HCEC 1CT (cell line): ENCODE measurements at regions not wholly inside any gene's neighbourhood (a gene's known extent, or its start where the extent isn't known, plus 50 kb on each side); places are given as distances from the start of the nearest gene placed in this dataset.
"Not testable (repeated sequence)": the region's sequence is repeated elsewhere in the genome, so short reads cannot be mapped to it uniquely, and the experiment has no call there.

ENCODE experiments used
- DNase-seq: peaks from one replicate; pipeline ENCODE4 v3.0.0-alpha.2; 2017

DNA sequence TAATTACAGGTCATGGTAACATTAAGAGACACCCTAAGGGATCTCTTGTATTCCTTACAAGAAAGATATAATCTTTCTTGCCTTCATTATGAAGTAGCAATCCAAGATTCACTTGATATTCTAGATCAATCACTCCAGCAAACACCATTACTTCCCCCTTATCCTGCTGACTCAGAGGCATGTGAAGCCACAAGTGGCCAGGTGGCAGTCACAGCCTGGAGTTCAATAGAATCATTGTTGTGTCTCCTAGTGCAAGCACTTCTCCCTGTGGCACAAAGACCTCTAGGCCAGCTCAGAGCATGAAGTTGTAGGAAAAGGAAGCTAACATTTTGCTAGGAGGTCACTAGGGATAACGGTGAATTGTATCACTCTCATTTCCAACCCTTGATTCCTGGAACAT lies 864.3 kb upstream of the ATXN8OS start:
- DNase-seq = no peak

DNA sequence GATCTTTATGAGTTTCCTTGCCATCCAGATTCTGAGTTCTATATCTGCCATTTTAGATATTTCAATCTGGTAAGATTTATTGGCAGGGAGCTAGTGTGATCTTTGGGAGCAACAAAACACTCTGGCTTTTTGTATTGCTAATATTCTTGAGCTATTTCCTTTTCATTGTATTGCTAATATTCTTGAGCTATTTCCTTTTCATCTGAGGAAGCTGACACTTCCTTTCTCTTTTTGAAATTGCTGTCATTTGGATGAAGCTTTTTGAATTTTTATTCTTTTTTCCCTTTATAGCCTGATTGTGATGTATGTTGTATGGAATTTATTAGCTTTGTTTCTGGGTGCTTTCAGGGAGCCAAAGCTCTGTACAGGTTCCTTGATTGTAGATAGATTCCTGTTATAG lies 873.5 kb upstream of the ATXN8OS start:
- no peak for DNase-seq

DNA sequence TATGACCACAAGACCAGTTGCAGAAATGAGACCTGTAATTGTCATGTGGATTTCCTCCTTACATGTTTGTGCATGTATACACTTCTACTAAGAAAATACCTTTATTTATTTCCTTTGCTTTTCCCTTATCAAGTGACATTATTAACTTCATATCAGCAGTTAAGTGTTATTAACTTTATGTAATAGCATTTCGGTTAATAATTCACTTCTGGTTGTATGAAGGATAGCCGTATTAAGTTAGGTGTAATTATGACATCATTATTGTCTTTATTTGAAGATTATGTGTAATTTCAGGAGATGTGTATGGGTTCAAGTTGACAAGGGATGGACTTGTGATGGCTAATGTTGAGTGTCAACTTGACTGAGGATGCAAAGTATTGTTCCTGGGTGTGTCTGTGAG lies 881.2 kb upstream of the ATXN8OS start:
- no peak for DNase-seq

DNA sequence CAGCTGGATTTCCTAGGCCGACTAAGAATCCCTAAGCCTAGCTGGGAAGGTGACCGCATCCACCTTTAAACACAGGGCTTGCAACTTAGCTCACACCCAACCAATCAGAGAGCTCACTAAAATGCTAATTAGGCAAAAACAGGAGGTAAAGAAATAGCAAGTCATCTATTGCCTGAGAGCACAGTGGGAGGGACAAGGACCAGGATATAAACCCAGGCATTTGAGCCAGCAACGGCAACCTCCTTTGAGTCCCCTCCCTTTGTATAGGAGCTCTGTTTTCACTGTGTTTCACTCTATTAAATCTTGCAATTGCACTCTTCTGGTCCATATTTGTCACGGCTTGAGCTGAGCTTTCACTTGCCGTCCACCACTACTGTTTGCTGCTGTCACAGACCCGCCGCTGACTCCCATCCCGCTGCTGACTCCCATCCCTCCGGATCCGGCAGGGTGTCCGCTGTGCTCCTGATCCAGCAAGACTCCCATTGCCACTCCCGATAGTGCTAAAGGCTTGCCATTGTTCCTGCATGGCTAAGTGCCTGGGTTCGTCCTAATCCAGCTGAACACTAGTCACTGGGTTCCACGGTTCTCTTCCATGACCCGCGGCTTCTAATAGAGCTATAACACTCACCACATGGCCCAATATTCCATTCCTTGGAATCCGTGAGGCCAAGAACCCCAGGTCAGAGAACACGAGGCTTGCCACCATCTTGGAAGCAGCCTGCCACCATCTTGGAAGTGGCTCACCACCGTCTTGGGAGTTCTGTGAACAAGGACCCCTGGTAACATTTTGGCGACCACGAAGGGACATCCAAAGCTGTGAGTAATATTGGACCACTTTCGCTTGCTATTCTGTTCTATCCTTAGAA lies 885.8 kb upstream of the ATXN8OS start:
- not testable (repeated sequence) for DNase-seq

DNA sequence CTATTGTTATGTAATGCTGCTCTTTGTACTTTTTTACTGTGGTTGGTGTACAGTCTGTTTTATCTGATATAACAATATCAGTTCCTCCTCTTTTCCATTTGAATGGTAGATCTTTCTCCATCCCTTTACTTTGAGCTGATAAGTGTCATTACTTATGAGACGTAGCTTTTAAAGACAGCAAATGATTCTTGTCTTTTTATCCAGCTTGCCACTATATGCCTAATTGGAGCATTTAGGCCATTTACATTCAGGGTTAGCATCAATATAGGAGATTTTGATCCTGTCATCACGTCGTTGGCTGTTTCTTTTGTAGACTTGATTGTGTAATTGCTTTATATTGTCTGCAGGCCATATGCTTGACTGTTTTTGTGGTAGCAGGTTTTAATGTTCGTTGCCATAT lies 894.2 kb upstream of the ATXN8OS start:
- no peak for DNase-seq

DNA sequence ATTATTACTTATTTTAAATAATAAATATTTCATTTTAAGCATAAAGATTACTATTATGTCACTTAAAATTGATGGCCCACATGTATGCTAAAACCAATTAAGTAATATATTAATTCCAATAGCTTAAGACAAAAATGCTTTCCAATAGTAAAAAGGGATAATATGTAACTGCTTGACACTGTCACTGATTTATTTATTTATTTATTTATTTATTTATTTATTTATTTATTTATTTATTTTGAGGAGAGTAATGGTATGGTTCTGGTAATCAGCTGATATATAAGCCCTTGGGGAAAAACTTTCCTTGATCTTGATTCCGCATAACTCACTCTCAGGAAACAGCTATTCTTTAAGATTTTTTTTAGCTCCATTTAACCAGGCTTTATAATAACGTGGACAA lies 903.0 kb upstream of the ATXN8OS start:
- no peak for DNase-seq

DNA sequence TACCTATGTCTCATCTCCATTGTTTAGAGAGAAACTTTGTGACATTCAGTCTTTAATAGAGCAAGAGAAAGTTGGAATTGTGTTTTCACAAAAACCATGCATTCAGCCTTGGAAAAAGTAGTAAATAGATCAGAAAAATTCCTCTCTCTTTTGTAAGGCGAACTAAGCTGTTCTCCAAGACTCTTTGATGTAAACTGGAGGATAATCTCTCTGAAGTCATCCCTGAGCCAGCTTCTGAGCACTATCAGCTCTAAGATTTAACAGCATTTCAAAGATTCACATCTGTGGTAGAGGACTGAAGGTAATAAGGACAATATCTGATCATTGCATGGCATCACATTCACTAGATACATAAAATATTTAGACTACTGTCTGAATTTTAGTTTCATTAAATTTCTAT lies 904.6 kb upstream of the ATXN8OS start:
- no peak for DNase-seq

DNA sequence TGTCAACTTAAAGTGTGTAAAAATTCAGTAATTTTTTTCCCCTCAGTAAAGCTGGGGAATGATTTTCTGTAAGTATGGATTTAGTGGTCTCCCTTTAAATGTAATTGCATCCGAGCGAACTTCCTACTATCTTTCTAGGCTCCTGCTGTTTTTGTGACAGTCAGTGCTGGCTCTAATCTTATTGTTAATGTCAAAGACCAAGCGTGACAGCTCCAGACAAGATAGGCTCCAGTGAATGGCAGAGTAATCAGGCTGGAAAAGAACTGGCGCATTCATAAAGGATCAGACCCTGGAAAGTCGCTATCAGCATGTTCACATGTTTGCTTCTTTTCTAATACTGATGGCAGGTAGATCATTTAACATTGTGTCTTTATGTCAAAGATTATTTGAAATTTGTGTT lies 908.0 kb upstream of the ATXN8OS start:
- no peak for DNase-seq

DNA sequence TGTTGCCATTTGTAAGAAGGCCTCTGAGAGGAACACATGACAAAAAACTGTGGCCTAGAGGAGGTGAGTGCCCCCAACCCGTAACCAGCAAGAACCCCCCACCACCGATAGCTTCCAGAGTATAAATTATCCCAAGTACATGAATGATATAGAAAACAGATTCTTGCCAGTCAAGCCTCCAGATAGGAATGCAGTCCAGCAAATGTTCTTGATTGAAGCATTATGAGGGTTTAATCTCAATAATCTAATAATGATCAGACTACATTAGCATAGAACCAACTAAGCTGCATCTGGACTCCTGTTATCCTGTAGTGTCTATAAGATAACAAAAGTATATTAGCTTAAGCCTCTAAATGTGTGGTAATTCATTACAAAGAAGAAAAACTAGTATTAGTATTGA lies 908.9 kb upstream of the ATXN8OS start:
- no peak for DNase-seq

DNA sequence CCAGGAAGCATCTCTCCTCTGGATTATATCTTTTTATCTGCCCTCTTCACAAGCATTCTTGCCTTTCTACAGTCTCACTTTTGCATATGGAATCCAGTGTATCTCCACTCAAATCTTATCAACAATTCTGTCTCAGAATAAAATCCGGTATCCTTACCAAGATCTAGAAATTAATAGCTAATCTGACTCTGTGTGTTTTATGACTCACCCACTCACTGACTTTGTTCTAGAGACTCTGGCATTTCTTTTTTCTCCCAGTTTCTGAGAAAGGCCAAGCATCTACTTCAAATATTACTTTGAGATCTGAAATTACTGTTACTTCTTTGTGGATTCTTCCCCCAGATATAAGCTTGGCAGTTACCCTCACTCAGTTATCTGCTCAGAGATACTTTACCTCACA lies 913.5 kb upstream of the ATXN8OS start:
- no peak for DNase-seq

DNA sequence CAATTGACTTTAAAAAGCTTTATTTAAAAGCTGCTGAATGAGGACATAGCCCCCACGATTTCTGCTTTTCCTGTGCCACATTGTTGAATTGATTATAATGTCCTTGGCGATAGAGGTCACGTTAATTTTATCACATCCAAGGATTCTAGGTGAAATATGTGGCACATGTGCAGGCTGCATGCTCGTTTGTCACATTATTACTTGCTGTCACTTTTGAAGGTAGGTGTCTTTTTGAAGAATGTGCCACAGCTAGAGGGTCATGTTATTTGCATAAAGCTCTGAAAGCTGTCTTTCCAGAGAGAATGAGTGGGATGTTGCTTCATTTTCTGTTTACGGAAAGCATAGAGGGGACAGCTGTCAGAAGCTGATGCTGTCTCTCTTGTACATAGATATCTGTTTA lies 927.6 kb upstream of the ATXN8OS start:
- no peak for DNase-seq

DNA sequence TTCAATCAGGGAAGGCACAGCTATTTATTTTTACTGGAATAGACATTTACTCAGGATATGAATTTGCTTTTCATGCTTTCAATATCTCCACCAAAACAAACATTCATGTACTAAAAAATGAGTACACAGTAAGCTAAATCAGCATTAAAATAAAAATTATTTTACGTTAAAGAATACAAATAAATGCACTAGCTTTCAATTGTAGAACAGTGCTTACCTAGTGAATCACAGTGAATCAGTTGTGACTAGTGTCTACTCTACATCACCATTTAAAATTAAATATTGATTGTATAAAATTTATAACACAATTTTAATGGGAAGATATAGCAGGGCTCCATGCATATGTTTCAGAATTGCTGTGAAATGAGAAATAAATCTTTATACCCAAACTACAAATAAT lies 929.6 kb upstream of the ATXN8OS start:
- DNase-seq = no peak

DNA sequence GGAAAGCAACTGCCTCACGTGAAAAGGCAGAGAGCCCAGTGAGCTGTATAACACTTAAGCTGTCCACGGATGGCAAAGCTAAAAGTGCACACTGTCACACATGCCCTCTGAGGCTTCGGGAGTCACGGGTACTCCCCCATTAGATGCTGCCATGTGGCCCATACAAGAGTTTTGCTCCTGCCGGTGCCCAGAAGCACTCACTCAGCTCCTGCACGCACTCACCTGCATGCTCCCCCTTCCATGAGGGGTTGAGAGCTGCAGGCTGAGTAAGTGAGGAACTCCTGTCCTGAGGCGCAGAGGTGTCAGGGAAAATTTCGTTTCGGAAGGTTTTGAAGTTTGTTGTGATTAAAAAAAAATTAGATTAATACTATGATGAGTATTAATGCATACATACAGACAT lies 939.2 kb upstream of the ATXN8OS start:
- no peak for DNase-seq

DNA sequence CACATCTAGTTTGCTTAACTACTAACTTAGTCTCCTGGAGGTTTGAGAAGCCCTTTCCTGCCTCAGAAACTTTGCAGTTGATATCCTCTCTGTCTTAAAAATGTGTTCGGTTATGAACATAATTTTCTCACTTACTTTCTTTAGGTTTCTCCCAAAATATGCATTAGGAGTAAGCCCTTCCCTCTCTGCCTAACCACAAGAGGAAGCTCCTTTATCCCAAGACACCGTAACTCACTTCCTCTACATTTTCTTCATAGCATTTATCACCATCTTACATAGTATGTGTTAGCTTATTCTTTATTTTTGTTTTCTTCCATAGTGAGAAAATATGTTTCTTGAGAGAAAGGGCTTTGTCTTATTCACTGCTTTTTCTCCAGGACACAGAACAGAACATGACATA lies 952.5 kb upstream of the ATXN8OS start:
- no peak for DNase-seq

DNA sequence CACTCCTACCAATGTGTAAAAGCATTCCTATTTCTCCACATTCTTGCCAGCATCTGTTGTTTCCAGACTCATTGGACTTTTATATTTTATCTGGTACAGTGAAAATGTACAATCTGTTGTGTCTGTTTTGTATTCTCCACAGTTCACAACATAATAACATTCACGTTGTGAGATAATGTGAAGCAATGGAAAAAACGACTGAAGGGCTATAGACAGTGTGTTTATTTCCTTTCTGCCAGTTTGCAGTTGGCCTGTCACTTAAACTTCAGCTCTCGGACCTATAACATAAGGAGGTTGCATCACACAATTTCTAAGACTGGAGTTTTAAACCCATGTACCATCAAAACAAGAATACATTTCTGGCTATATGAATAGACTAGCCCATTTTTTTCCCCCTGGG lies 965.5 kb upstream of the ATXN8OS start:
- no peak for DNase-seq

DNA sequence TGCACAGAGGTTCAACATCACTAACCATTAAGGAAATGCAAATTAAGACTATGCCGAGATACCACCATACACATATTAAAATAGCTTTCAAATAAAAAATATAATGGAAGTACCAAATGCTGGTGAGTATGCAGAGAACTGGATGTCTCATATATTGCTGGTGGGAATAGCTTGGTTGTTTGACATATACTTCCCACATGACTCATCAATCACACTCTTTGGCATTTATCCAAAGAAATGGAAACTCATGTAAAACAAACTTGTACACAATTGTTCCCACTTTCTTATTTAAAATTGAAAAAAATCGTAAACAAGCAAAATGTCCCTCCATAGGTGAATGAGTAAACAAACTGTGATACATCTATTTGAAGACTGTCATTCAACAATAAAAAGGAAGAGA lies 982.6 kb upstream of the ATXN8OS start:
- DNase-seq = no peak

DNA sequence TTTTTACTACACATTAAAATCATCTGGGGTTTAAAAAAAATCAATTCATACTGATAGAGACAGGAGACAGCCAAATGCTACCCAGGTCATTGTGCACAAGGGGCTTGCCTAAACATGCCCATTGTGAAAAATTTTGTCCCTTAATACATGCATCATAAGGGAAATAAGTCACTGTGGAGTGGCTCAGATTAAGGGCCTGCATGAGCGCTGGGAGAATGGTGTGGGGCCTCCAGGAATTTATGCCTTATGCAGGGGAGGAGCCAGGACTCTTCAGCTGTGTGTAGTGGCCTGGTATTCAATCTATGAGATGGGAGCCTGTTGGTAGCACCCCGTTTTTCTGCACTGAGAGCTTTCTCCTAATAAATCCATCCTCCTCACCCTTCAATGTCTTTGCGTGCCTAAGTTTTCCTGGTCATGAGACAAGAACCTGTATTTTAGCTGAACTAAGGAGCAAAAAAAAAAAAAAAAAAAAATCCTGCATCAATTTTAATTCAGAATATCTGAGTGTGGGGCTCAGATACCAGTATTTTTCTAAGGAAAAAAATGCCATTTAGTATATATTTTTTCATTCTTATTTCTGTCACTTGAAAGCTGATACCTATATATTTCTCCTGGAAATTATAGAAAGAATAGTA lies 997.6 kb upstream of the ATXN8OS start:
- DNase-seq = no peak

DNA sequence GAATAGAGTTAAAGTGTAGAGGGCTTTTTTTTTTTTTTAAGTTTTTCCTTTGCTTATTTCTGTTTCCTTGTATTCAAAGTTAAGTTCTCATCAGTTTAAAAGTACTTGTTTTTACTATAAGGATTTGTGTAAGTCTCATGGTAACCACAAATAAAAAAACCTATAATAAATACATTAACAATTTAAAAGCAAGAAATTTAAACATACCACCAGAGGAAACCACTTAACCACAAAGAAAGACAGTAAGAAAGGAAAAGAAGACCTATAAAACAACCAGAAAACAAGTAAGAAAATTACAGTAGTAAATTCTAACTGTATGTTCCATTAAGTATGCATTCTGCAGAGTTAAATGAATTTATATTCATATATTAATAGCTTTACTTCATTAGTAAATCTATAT lies 999.1 kb upstream of the ATXN8OS start:
- no peak for DNase-seq

DNA sequence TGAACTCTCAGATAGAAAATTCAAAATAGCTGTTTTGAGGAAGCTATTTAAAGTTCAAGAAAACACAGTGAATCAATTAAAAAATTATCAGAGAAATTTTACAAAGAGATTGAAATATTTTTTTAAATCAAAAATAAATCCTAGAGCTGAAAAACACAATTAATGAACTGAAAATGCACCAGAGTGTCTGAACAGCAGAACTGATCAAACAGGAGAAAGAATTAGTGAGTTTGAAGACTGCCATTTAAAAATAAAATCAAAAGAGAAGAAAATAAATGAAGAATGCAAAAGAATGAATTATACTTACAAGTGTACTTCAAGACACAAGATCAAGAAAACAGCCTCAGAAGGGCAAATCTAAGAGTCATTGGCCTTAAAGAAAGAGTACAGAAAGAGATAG lies 1000.2 kb upstream of the ATXN8OS start:
- DNase-seq = no peak

DNA sequence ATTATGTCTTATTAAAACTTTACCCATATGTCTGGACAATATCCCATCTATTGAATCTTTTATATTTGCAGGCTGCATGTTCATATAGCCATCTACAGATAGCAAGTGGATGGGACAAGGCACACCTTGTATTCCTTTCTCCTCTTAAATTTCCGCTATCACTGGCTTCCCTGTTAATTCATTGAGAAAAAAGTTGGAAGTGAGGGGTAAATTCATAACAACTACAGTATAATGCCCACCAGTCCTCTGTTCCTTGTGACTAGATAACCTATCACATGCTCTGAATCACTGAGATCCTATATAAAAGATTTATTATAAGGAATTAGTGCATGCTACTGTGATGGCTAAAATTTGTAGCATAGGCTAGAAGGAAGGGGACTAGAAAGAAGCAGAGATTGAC lies 1005.8 kb upstream of the ATXN8OS start:
- DNase-seq = no peak

DNA sequence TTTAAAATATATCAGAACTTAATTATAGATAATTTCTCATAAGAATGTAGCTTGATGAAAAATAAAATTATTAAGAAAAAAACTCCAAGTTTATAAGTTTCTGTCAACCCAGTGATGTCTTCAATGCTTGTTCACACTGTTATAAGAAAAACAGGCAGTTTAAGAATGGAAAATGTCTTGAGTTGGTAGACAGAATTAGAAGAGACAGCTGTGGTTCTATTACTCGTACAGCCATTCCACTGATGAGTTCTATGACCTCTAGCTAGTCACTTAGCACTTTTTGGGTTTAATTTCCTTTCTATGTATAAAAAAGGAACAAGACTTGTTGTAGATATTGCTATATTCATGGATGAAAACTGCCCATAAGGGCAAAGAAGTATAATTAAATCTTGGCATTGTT lies 1013.1 kb upstream of the ATXN8OS start:
- no peak for DNase-seq

DNA sequence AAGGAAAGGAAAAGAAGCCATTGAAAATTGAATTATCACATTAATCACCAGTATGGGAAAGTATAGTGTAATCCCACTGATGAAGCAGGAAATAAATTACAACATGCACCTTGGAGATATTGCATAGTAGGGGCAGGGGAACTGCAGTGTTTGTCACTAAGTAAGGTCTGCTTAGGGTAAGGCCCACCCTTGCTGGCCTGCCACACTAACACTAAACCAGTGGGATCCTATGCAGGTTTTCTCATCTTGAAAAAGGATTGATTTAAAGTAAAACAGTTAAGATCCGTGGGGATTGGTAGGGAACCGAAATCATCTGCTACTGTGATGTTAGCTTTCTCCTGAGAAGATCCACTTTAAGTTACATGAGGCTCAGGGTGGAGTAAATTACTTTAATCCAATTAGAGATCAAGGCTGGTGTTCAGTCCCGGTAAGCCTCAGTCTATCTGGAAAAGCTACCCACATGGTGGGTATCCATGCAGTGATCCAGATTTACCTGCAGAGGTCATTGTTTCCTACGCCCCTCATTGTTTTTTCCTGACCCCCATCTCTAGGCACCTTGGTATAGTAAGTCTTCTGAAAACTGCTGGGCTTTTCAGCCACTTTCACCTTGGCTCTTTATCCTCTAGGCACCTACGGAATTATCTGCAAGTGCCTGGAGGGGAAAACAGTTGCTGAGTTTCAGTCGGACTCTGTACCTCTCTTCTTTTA lies 1014.9 kb upstream of the ATXN8OS start:
- DNase-seq = no peak

DNA sequence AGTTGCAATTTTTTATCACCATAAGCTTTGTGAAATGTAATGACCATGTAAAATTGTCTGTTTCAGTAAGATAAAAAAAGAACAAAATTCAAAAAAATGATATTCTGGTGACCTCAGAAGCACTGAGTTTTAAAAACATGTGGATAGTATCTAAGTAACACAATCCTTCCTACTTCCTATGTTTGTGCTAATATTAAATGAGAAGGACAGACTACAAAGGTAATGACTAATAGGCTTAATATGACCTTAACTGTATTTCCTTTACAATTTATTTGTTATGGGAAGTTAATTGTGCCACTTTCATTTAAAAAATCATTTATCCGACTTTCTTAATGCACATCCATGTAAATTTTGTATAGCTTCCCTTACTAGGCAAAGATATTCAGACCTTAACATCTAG lies 1030.4 kb upstream of the ATXN8OS start:
- DNase-seq = no peak

DNA sequence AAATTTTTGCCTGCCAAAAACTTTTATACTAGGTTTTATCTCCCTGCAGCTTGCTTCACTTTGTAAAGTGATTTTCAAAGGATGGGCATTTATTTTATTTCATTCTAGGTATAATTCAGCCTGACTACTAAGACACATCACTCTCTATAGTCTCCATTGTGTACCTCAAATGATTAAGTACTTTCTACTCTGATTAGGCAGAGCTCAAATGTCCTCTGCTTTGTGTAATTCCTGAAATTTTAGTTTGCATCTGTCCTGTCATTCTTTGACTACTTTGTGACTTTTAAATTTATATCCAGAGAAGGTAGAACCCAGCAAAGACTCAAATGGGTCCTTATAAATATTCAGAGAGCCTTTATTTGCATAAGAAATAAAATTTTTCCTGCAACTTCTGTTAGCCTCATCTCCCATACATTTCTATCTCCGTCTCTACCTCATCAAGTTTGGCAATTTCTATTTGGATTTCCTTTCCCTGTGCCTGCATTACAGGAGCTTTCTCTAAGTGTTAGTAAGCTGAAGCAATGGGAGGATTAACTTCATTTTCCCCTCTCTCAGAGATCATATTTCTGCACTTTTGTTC lies 1038.0 kb upstream of the ATXN8OS start:
- DNase-seq = no peak
